GM19035 (cell line): ENCODE measurements at regions not wholly inside any gene's neighbourhood (a gene's known extent, or its start where the extent isn't known, plus 50 kb on each side); places are given as distances from the start of the nearest gene placed in this dataset.

Source experiments
- ATAC-seq: cut with Tn5 transposase; IDR thresholded peaks from one replicate; pipeline ENCODE4 v1.9.1; 2021; ENCODE audit not compliant: unreplicated experiment

DNA sequence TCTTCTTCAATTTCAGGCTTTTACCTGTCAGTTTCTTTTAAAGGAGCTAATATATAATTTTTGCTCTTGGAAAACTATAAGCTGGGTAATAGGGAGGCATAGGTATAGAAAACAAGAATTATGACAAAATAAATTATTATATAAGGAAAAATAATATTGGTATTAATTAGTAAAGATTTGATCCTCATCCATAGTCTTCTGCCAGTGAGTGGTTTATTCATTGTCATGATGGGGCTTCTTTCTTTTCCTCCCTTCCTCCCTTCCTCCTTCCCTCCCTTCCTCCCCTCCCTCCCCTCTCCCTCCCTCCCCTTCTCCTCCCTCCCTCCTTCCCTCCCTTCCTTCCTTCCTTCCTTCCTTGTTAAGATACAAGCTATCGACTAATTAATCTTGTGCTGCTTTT is 698.6 kb downstream of the SORCS3 start:
- no peak for ATAC-seq

- ATAC-seq: no peak
Measured at GRCh38 chr10:105328503-105329133, 687.5 kb downstream of the SORCS3 start.
